ENCODE measurements at regions not wholly inside any gene's neighbourhood (a gene's known extent, or its start where the extent isn't known, plus 50 kb on each side); places are given as distances from the start of the nearest gene placed in this dataset.

GRCh38 chr3:43207628-43208085 lies 78.7 kb upstream of the SNRK start:
- ATAC-seq (ENCODE audit: insufficient read depth, low read depth): no peak
- H2AFZ ChIP-seq (ENCODE audit: low read depth, low read length): no peak overlapping the region
- no peak overlapping the region for H3K4me3 ChIP-seq (ENCODE audit: low read depth in 1 of 2, low read length in 2 of 2)

GRCh38 chr3:43206632-43207031 lies 79.7 kb upstream of the SNRK start:
- no peaks in the 10 kb centered on the region for H3K27me3 ChIP-seq (ENCODE audit: insufficient read depth, low read length, poor library complexity)
- H3K36me3 ChIP-seq (ENCODE audit: insufficient read depth, low read length): no peaks in the 10 kb centered on the region
- ATAC-seq (ENCODE audit: insufficient read depth, low read depth): no peak
- H2AFZ ChIP-seq (ENCODE audit: low read depth, low read length): no peak overlapping the region
- H3K9me3 ChIP-seq (ENCODE audit: insufficient read depth, low read length, severe bottlenecking): no peaks in the 10 kb centered on the region
- H3K4me1 ChIP-seq (ENCODE audit: insufficient read depth, low read length): no peaks in the 10 kb centered on the region
- H3K27ac ChIP-seq (ENCODE audit: low read length): no peak overlapping the region
- DNase-seq: no peak
- no peak overlapping the region for H3K4me2 ChIP-seq (ENCODE audit: insufficient read depth, low read length)
- TF ChIP-seq EZH2 (IDR thresholded peaks at IDR 0.05; ENCODE audit: borderline replicate concordance, low read depth, low read length, severe bottlenecking): no peak
- TF ChIP-seq CTCF (IDR thresholded peaks at IDR 0.05; ENCODE audit: borderline replicate concordance, extremely low read depth, low read length, poor library complexity, severe bottlenecking): no peak
- H3K79me2 ChIP-seq (ENCODE audit: insufficient read depth, low read length): no peaks in the 10 kb centered on the region
- H4K20me1 ChIP-seq (ENCODE audit: insufficient read depth, low read length): no peaks in the 10 kb centered on the region
- no peak overlapping the region for H3K9ac ChIP-seq (ENCODE audit: low read depth, low read length)
- no peak overlapping the region for H3K4me3 ChIP-seq (ENCODE audit: low read depth in 1 of 2, low read length in 2 of 2)

More at GRCh38 chr3:43207628-43208085, 78.7 kb upstream of the SNRK start:
- Histone ChIP-seq H4K20me1 (ENCODE audit: insufficient read depth, low read length) (no peaks in the 10 kb centered on the region), H3K4me2 (ENCODE audit: insufficient read depth, low read length) (no peak overlapping the region), H3K9me3 (ENCODE audit: insufficient read depth, low read length, severe bottlenecking) (no peaks in the 10 kb centered on the region), H3K4me1 (ENCODE audit: insufficient read depth, low read length) (no peaks in the 10 kb centered on the region), H3K27me3 (ENCODE audit: insufficient read depth, low read length, poor library complexity) (no peaks in the 10 kb centered on the region), H3K27ac (ENCODE audit: low read length) (no peak overlapping the region), H3K36me3 (ENCODE audit: insufficient read depth, low read length) (no peaks in the 10 kb centered on the region), H3K9ac (ENCODE audit: low read depth, low read length) (no peak overlapping the region), H3K79me2 (ENCODE audit: insufficient read depth, low read length) (no peaks in the 10 kb centered on the region)
- no peak for DNase-seq
- TF ChIP-seq CTCF (IDR thresholded peaks at IDR 0.05; ENCODE audit: borderline replicate concordance, extremely low read depth, low read length, poor library complexity, severe bottlenecking) (no peak), EZH2 (IDR thresholded peaks at IDR 0.05; ENCODE audit: borderline replicate concordance, low read depth, low read length, severe bottlenecking) (no peak)

GRCh38 chr3:43206105-43206504 lies 80.2 kb upstream of the SNRK start:
- Histone ChIP-seq H3K27me3 (ENCODE audit: insufficient read depth, low read length, poor library complexity) (no peaks in the 10 kb centered on the region), H3K36me3 (ENCODE audit: insufficient read depth, low read length) (no peaks in the 10 kb centered on the region), H3K9me3 (ENCODE audit: insufficient read depth, low read length, severe bottlenecking) (no peaks in the 10 kb centered on the region), H3K4me3 (ENCODE audit: low read depth in 1 of 2, low read length in 2 of 2) (no peak overlapping the region), H4K20me1 (ENCODE audit: insufficient read depth, low read length) (no peaks in the 10 kb centered on the region), H3K4me1 (ENCODE audit: insufficient read depth, low read length) (no peaks in the 10 kb centered on the region), H3K4me2 (ENCODE audit: insufficient read depth, low read length) (no peak overlapping the region), H3K9ac (ENCODE audit: low read depth, low read length) (no peak overlapping the region), H3K79me2 (ENCODE audit: insufficient read depth, low read length) (no peaks in the 10 kb centered on the region), H3K27ac (ENCODE audit: low read length) (no peak overlapping the region), H2AFZ (ENCODE audit: low read depth, low read length) (no peak overlapping the region)
- ATAC-seq (ENCODE audit: insufficient read depth, low read depth): no peak
- DNase-seq: no peak
- no peak for TF ChIP-seq EZH2 (IDR thresholded peaks at IDR 0.05; ENCODE audit: borderline replicate concordance, low read depth, low read length, severe bottlenecking)
- TF ChIP-seq CTCF (IDR thresholded peaks at IDR 0.05; ENCODE audit: borderline replicate concordance, extremely low read depth, low read length, poor library complexity, severe bottlenecking): no peak

- H2AFZ ChIP-seq (ENCODE audit: low read depth, low read length): no peak overlapping the region
- TF ChIP-seq EZH2 (IDR thresholded peaks at IDR 0.05; ENCODE audit: borderline replicate concordance, low read depth, low read length, severe bottlenecking): no peak
- no peak for TF ChIP-seq CTCF (IDR thresholded peaks at IDR 0.05; ENCODE audit: borderline replicate concordance, extremely low read depth, low read length, poor library complexity, severe bottlenecking)
- no peak overlapping the region for H3K27ac ChIP-seq (ENCODE audit: low read length)
These were observed 83.3 kb upstream of the SNRK start for GRCh38 chr3:43203022-43203421.

More at GRCh38 chr3:43203022-43203421, 83.3 kb upstream of the SNRK start:
- Histone ChIP-seq H3K27me3 (ENCODE audit: insufficient read depth, low read length, poor library complexity) (peaks cover 3% of the 10 kb centered on the region), H4K20me1 (ENCODE audit: insufficient read depth, low read length) (no peaks in the 10 kb centered on the region), H3K4me2 (ENCODE audit: insufficient read depth, low read length) (no peak overlapping the region), H3K9ac (ENCODE audit: low read depth, low read length) (no peak overlapping the region), H3K4me3 (ENCODE audit: low read depth in 1 of 2, low read length in 2 of 2) (no peak overlapping the region), H3K9me3 (ENCODE audit: insufficient read depth, low read length, severe bottlenecking) (no peaks in the 10 kb centered on the region), H3K79me2 (ENCODE audit: insufficient read depth, low read length) (no peaks in the 10 kb centered on the region), H3K36me3 (ENCODE audit: insufficient read depth, low read length) (no peaks in the 10 kb centered on the region), H3K4me1 (ENCODE audit: insufficient read depth, low read length) (no peaks in the 10 kb centered on the region)
- DNase-seq (no peak), ATAC-seq (ENCODE audit: insufficient read depth, low read depth) (no peak)
